Activated naive CD4-positive, alpha-beta T cell treated with Interleukin-2 at 50 U/mL for 16 hours (primary cell): ENCODE measurements at regions not wholly inside any gene's neighbourhood (a gene's known extent, or its start where the extent isn't known, plus 50 kb on each side); places are given as distances from the start of the nearest gene placed in this dataset.

Source experiments
- DNase-seq: peaks from one replicate; pipeline ENCODE4 v3.0.0-alpha.2; 2020

DNA sequence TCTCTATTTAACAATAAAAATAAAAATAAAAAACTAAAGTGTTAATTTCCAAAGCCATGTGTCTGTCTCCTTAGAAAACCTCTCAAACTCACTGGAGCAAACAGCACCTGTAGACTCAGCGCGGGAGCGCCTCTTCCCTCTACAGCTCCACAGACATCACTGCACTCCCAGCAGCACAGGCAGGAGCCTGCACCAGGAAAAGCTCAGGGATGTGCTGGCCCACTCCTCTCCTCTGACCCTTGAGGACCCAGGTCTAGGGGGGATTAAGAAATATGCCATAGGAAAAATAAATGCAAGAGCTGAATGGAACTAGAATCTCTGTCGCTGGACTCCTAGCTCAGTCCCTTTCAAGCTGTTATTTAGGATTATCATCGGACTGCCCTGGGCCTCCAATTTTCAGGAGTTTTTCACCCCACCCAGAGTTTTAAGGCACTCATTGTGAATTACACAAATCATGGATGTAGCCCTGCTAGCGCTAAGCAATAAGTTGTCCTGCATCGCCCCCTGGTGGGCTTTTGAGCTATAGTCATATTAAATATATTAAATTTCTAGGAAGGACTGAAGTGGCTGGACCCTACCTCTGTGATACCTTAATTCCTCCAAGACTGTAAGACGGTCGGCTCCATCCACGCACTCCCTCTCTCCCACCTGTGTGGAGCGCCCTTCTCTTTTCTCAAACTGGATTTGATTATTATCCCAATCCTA is 333.9 kb downstream of the UQCRFS1 start:
- peak; percentile 45 for DNase-seq

DNA sequence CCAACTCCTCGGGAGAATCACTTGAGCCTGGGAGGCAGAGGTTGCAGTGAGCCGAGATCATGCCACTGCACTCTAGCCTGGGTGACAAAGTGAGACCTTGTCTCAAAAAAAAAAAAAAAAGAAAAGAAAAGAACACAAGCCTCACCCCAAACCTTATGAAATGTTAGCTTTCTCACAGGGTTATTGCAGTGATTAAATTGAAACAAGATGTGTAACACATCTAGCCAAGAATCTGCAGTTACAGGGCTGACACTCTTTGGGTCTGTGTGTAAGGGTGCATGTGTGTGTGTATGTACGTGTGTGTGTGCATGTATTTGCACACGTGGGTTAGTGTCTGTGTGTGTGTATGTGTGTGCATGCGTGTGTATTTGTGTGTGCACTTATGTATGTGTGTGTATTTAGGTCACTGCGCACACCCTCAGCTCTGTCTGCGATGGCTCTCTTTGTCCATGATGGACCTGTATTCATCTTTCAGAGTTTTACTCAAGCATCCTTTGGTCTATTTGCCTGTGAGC is 336.3 kb downstream of the UQCRFS1 start:
- no peak for DNase-seq

DNA sequence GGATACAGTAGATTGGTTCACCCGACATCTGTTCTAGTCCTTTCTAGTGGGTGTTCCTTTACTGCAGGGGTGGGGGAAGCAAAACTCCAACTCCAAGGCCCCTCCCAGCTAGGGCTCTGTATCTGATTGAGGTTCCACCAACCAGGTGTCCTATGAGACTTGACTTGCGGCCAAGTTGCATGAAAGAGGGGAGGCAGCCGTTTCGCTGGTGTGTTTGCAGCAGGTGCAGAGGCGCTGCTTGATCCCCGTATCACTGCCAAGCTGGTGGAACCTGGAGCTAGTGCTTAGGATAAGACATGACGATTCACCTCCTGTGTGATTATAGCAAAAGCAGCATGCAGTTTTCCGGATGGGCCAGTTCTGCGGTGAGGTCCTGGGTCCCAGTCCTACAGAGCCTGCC is 338.2 kb downstream of the UQCRFS1 start:
- DNase-seq = no peak

DNA sequence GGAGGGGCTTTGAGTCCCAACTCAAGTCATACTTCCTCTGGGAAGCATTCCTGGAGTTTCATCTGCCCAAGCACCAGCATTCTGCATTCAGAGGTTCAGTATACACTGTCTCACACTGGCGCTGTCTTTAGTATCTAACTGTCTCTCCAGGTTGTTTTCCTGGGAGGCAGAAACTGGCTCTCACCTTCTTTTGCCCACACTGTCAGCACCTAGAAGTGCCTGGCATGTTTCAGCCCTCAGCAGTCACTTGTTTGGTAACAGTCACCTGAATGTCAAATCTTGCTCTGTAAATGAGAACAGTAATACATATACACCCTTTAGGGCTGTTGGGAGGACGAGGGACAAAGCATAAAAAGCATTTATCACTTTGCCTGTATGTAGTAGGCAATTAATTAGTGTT is 339.6 kb downstream of the UQCRFS1 start:
- DNase-seq = no peak

DNA sequence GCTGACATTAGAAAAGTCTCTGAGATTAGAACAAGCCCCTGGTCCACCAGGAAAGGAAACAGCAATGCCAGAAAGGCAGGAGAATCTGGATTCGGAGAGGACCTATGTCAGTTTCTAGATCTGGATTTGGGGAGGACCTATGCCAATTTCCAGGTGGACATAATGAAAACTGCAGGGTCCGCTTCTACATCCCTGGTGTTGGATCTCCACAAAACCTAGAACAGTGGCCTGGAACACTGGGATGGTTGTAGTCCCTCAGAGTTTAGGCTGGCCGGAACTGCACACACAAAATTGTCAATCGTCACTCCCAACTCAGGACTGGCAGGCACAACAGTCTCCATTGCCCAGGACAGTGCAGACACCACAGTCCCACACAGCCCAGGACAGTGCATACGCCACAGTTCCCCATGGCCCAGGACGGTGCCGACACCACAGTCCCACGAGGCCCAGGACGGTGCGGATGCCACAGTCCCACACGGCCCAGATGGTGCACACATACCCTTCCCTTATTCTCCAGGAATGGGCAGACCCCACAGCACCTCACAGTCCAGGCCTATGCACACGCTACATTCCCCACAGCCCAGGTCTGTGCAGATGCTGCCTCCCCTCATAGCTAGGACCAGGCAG is 341.7 kb downstream of the UQCRFS1 start:
- no peak for DNase-seq

DNA sequence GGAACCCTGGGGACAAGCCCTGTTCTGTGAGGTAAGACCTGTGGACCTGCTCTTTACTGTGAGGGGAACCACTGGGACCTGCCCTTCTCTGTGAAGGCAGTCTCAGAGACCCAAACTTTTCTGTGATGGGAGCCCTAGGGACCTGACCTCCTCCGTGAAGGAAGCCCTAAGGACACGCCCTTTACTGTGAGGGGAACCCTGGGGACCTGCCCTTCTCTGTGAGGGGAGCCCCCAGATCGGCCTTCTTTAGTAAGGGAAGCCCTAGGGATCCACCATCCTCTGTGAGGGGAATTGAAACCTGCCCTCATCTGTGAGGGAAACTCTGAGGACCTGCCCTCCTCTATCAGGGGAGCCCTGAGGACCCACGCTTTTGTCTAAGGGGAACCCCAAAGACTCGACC is 343.5 kb downstream of the UQCRFS1 start:
- DNase-seq = no peak

DNA sequence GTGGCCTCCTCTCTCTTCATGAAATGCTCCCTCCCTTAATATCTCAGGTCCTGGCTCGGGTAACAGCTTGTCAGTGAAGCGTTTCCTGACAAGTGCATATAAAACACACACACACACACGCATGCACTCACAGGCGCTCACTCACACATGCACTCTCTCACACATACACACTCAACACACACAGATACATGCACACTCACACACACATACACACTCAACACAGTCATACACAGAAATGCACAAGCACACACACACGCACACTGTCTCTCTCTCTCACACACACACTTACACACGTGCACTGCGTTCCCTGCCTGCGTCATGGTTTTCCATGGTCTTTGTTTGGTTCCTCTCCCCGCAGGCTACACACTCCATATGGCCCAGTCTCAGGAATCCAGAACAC is 344.1 kb downstream of the UQCRFS1 start:
- DNase-seq = no peak

DNA sequence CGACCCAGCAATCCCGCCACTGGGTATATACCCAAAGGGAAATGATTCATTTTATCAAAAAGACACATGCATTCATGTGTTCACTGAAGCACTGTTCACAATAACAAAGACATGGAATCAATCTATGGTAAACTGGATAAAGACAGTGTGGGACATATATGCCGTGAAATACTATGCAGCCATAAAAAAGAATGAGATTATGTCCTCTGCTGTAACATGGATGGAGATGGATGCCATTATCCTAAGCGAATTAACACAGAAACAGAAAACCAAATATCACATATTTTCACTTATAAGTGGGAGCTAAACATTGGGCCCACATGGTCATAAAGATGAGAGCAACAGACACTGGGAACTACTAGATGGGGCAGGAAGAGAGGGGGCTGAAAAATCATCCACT is 345.0 kb downstream of the UQCRFS1 start:
- DNase-seq = no peak

DNA sequence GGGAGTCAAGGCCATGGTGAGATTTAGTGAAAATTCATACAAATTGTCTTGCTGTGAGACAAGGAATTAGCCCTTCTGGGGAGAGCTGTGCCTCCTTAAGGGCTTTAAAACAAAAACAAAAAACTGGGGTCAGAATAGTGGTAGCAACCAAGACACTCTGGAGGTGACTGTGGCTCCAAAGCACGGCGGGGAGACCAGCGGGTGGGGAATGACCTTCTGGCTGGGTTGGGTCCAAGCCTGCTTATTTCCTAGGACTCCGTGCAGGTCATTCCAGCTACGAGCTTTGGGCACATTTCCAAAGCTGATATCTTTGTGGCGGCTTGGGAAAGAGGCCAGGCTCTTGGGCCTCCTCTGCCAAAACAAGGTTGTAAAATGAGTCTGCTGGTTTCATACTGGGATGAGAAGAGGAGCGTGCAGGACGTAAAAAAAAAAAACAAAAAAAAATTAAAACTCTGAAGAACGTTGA is 348.3 kb downstream of the UQCRFS1 start:
- DNase-seq = no peak

DNA sequence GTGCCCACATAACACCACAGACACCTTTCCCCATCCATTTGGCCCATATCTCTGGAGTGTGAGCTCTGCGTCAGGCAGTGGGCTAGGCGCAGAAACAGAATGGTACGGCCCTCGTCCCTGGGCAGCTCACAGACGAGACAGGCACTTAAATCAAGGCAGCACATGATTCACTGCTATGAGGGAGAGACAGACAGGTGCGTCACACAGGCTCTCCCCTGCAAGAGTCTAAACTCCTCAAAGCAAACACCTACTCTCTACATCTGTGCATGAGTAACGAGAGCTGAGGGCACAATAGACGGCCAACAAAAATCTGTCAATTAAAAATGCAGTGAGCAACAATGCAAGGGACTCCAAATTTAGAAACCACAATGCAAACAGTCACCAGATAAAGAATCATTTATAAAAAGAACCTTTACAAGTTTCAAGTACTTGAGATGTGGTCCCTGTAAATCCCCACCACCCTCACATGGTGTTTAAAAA is 348.9 kb downstream of the UQCRFS1 start:
- DNase-seq = no peak

DNA sequence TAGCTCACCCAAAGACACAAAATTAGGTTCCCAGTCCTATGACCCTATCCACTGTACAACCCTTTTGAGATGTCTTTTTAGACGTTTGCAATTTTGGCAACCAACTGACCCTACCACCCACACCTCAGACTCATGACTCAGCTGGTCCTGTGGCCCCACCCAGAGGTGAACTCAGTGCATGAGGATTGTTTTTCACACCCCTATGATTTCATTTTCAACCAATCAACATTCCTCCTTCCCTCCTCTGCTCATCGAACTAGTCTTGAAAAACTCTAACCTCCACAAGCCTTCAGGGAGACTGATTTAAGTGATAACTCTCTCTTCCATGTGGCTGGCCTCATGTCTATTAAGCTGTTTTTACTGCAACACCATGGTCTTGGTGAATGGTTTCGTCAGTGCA is 350.7 kb downstream of the UQCRFS1 start:
- no peak for DNase-seq

DNA sequence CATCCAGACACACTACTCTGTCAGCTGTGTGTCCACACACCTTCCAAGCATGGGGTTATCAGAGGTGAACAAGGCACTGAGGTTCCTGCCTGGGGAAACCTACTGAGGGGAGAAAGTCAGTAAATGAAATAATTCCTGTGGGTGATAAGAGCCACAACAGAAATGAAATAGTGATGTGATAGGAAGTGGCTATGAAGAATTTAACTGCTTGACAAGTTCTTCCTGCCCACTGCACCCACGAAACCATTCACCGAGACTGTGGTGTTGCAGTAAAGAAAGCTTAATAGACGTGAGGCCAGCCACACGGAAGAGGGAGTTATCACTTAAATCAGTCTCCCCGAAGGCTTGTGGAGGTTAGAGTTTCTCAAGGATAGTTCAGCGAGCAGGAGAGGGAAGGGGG is 353.1 kb downstream of the UQCRFS1 start:
- DNase-seq = no peak

DNA sequence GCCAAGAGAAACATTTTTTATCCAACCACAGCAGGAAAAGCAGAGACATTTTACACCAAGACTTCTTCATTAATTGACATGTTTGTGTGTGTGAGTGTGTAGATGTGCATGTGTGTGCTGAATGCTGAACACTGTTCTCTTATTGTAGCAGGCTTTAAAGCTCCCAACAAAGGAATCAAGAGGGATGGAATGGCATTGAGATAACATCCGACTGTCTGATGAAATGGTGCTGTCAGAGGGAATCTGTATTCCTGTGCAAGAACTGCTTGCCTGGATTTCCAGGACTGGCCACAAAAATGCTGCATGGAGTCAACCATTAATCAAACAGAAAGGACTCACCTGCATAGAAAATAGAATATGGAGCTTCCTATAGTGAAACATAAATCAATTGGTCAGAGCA is 354.0 kb downstream of the UQCRFS1 start:
- no peak for DNase-seq

DNA sequence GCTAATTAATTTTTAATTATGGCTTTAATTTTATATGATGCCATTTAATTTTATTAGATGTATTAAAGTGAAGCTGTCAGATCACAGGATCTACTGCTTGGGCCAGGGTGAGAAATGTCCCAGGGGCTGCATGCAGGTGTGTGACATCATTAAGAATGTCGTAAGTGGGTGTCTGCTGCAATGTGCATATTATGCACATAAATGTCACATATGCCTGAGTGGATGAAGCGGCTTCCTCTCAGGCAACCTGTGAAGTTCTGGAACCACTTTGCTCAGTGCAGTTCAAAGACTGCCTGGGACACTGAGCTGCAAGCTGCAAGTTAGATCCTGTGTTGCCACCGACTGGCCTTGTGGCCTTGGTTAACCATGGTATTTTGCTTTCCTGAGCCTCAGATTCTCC is 355.0 kb downstream of the UQCRFS1 start:
- DNase-seq = no peak

DNA sequence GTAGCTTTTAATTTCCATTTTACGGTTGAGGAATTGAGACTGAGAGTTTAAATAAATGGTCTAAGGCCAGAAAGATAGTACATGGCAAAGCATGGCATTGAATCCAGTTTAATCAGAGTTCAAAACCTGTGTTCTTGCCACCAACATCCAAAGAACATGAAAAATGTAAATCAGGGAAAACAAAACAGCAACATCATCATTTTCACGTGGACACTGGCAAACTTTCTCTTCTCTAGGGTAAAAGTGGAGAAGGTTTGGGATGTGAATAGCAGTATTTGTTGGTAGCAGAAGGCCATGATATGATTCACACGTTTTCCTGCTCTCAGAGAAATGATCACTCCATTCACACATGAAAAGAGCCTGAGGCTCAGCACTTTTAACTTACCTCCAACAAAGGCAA is 357.7 kb downstream of the UQCRFS1 start:
- no peak for DNase-seq

DNA sequence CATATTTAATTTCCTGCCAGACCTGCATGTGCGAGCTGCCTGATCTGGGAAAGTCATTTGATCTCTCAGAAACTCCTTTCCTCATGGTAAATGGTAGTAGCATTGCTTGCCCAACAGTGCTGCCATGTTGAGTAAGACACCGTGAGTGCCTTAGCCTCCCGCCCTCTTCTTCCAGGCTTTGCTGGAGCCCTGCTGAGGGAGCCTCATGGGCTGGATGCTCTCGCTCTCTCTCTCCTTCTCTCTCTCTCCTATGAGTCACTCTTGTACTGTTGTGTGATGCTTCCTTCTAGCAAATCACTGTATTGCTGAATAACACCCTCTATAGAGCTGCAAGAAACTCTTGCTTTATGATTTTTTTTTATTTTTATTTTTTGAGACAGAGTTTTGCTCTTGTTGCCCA is 365.5 kb downstream of the UQCRFS1 start:
- DNase-seq = no peak

DNA sequence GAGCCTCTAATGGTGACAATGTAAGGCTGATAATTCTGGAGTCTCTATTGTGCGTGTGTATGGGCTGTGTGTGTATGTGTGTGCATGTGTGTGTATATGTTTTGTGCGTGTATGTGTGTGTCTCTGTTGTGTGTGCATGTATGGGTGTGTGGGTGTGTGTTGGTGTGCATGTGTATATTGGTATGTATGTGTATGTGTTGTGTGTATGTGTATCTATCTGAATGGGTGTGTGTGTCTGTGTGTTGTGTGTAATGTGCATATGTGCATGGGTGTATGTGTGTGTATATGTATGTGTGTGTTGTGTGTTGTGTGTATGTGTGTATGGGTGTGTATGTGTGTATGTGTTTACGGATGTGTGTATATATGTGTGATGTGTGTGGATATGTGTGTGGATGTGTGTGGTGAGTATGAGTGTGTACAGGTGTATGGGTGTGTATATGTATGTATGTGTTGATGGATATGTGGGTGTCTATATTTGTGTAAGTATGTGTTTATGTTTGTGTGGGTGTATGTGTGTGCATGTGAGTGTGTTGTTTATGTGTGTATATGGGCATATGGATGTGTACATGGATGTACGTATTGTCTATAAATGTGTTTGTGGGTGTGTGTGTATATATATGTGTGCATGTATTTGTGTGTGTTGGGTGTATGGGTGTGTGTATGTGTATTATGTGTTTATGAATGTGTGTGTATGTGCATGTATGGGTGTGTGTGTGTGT is 366.7 kb downstream of the UQCRFS1 start:
- DNase-seq = no peak

DNA sequence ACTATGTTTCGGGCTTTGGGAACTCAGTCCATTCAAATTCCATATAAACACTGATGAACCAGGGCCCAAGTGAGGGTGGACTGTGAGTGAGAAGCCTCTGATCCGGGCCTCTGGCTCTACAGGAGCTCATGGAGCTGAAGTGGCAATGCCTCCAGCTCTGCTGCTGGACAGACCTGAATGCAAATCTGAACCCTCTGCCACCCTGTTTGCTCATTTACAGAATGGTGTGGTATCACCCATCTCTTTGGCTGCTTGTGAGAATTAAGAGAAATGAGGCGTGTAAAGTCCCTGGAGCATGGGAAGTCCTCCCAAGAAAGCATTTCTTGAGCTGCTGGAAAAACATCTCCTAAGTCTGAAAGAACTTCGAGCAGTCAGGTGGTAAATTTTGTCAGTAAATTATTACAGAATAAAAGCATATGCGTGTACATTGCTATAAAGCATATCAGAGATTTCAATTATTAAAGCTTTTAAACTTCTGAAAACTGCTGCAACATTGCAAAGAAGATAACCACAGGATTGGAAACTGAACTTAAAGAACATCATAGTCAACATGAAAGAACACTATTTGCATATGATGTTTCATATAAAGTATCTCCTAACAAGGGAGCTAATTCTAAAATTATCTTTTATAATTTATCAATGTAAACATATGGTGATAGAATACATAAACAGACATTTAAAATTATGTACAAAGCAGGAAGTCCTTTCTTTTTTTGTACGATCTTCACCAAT is 369.0 kb downstream of the UQCRFS1 start:
- no peak for DNase-seq

DNA sequence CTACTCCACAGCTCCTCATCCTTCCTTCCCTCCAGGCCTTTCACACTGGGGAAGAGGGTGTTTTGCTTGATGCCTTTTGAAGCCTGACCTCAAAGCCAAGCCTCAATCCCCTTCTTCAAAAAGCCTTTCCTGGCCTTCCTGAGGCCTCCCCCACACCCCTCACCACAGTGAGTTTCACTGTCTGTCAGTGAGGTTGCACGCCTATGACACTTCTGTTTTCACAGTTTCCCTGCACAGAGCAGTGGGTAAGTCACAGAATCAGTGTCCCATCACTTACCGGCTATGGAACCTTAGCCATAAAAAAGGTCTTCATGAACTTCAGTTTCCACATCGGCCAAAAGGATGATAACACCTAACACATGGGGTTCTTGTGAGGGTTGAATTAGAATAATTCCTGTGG is 371.4 kb downstream of the UQCRFS1 start:
- no peak for DNase-seq

DNA sequence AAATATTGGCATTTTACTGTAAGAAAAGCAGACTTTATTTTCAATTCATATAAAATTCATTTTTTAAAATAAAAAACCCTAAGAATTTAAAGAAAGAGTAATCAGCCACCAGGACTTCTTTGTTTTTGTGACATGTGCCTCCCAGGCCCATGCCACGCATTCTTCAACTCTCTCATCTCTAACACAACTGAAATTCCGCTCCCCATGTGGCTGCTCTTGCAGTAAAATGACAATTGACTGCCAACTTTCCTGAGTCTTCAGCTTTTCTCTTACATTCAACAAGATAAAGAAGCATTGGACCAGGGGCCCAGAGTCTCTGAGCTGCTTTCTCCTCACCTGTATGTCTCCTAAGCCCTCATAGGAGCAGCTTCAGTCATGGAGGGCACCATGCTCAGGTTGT is 372.1 kb downstream of the UQCRFS1 start:
- no peak for DNase-seq

DNA sequence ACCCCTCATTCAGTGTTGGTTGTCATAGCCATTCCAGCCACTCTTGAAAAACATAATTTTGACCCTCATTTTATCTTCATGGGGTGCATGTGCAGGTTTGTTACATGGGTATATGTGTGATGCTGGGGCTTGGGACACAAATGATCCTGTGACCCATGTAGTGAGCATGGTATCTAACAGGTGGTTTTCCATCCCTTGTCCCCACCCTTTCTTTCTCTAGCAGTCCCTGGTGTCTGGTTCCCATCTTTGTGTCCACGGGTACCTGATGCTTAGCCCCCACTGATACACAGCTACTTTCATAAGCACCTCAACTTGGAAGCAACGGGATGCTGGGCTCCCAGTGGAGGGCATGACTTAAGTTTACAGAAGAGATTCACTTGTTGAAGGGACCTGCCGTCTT is 373.5 kb downstream of the UQCRFS1 start:
- no peak for DNase-seq

DNA sequence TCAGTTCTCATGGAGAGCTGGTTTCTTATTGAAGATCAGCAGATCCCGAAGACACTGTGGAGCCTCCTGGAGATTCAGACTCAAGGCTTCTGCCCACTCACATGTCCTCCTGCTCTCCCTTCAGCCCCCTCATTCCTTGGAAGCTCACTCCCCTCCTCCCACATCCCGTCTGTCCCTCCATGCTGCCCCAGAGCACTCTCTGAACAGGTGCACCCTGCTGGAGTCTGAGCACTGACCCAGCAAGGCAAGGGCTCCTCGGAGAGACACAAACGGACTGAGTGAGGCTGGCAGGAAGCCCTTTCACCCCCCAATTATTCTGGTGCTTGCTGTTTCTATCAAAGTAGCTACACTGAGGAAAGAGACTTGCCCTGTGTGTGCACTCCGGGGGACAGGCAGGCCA is 374.0 kb downstream of the UQCRFS1 start:
- DNase-seq = no peak

DNA sequence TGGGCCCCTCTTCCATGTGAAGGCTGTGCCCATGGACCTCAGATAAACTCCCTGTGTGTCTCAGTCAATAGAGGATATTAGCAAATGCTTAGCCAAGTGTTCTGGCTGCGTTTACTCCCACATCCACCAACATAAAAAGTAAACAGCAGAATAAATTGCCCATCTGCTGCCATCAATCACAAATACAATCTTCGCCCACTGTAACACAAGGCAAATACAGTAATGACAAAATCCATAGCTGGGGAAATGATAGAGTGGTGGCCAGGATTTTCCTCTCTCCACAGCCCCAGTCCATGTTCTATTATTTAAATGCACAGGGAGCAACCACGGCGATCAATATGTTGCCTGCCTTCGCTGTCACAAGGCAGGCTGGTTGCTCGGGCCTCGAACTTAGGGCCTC is 376.5 kb downstream of the UQCRFS1 start:
- DNase-seq = no peak
